GM12878 (cell line): ENCODE measurements at regions not wholly inside any gene's neighbourhood (a gene's known extent, or its start where the extent isn't known, plus 50 kb on each side); places are given as distances from the start of the nearest gene placed in this dataset.
"Not testable (repeated sequence)": the region's sequence is repeated elsewhere in the genome, so short reads cannot be mapped to it uniquely, and the experiment has no call there.

Experiments used
- ATAC-seq: fragments of 200-7000 bp; cut with Tn5 transposase; 3 replicates; pipeline ENCODE4 v1.9.1; 2020; ENCODE audit warnings: mild to moderate bottlenecking, moderate library complexity
- BruUV-seq: library from RNA; stranded (reverse); fragments of 400-500 nt; replicated peaks from 2 replicates; lab custom pipeline; 2021; lab: Mats Ljungman, UMichigan
- CTCF ChIA-PET: fragments of 300-600 bp; sonication (Branson Sonifier 250); formaldehyde crosslinking; extraction: SDS; loops from one replicate; lab custom pipeline; 2021; ENCODE audit warnings: inconsistent platforms; lab: Yijun Ruan, JAX
- POLR2A ChIA-PET: fragments of 350-600 bp; formaldehyde crosslinking; extraction: SDS; loops from one replicate; lab custom pipeline; 2021; ENCODE audit warnings: inconsistent platforms; lab: Charles Lee
- RAD21 ChIA-PET: fragments of 300-600 bp; sonication (Branson Sonifier 250); formaldehyde crosslinking; loops from one replicate; lab custom pipeline; 2023; ENCODE audit warnings: antibody characterized with exemption; ENCODE audit not compliant: unreplicated experiment; lab: Charles Lee
- SMC1A ChIA-PET: fragments of 300-600 bp; sonication (Branson Sonifier 250); formaldehyde crosslinking; loops from one replicate; lab custom pipeline; 2023; ENCODE audit not compliant: unreplicated experiment, uncharacterized antibody; lab: Charles Lee
- DNase-seq: peaks from one replicate; pipeline ENCODE4 v3.0.0-alpha.2; 2011; ENCODE audit warnings: low read depth, low spot score
- FAIRE-seq: peaks from 3 replicates; lab custom pipeline; 2011; peaks lifted over from hg19 to GRCh38; lab: Jason Lieb, UNC
- H2AFZ ChIP-seq: 2 replicates; pipeline ENCODE4 v1.6.0; 2011; ENCODE audit warnings: low read depth, low read length, control low read depth; ENCODE audit not compliant: control insufficient read depth
- H3K27ac ChIP-seq: 2 replicates; pipeline ENCODE4 v1.5.1; 2011; ENCODE audit warnings: control low read depth; ENCODE audit not compliant: control insufficient read depth, insufficient read depth
- H3K27me3 ChIP-seq, 2 experiments: replicated peaks in 1 of 2; 2 replicates each; pipeline versions ENCODE4 v1.6.0 to v1.6.1; 2011; ENCODE audit warnings: low read length in 1 of 2; ENCODE audit not compliant: control insufficient read depth in 2 of 2, insufficient read depth in 2 of 2
- H3K36me3 ChIP-seq, 2 experiments: 2 replicates each; pipeline ENCODE4 v1.5.1; 2011; ENCODE audit warnings: low read length in 1 of 2; ENCODE audit not compliant: control insufficient read depth in 2 of 2, insufficient read depth in 2 of 2
- H3K4me1 ChIP-seq: 2 replicates; pipeline ENCODE4 v1.6.1; 2011; ENCODE audit warnings: mild to moderate bottlenecking, low read length, moderate library complexity, mixed read lengths; ENCODE audit not compliant: control insufficient read depth, insufficient read depth
- H3K4me2 ChIP-seq: 2 replicates; pipeline ENCODE4 v1.6.0; 2011; ENCODE audit warnings: control low read depth; ENCODE audit not compliant: control insufficient read depth, insufficient read depth
- H3K4me3 ChIP-seq: fragments of 200-600 bp; sonication (generic); 2 replicates; pipeline ENCODE4 v1.5.1; 2016
- H3K79me2 ChIP-seq: 2 replicates; pipeline ENCODE4 v1.6.0; 2011; ENCODE audit warnings: low read length; ENCODE audit not compliant: control insufficient read depth, insufficient read depth
- H3K9ac ChIP-seq: 2 replicates; pipeline ENCODE4 v1.8.0; 2011; ENCODE audit warnings: low read length, control low read depth, mixed read lengths; ENCODE audit not compliant: control insufficient read depth, insufficient read depth
- H3K9me3 ChIP-seq: replicated peaks from 3 replicates; pipeline ENCODE4 v1.5.1; 2011; ENCODE audit warnings: mild to moderate bottlenecking, low read length; ENCODE audit not compliant: control insufficient read depth, insufficient read depth
- H4K20me1 ChIP-seq: 2 replicates; pipeline ENCODE4 v1.6.0; 2011; ENCODE audit not compliant: control insufficient read depth, insufficient read depth
- CHD2 ChIP-seq: IDR thresholded peaks from 2 replicates; pipeline ENCODE4 v1.6.1; 2011; ENCODE audit warnings: low read depth, low read length, improper control_type of control experiment, borderline replicate concordance
- GABPA ChIP-seq: IDR thresholded peaks from 2 replicates; pipeline ENCODE4 v1.6.1; 2014; ENCODE audit warnings: antibody characterized with exemption, low read depth, mild to moderate bottlenecking, inconsistent platforms
- GATAD2B ChIP-seq: fragments of 450-650 bp; conservative IDR thresholded peaks from 2 replicates; pipeline ENCODE4 v1.6.1; 2017; ENCODE audit warnings: low read depth, mild to moderate bottlenecking, moderate library complexity
- IRF4 ChIP-seq: IDR thresholded peaks from 2 replicates; pipeline ENCODE4 v1.6.1; 2011; ENCODE audit warnings: low read depth, low read length
- MYC ChIP-seq: IDR thresholded peaks from 2 replicates; pipeline ENCODE4 v1.6.1; 2011; ENCODE audit warnings: mild to moderate bottlenecking, low read length, moderate library complexity, inconsistent platforms; ENCODE audit not compliant: insufficient read depth, insufficient replicate concordance, insufficient read length, severe bottlenecking
- NFYB ChIP-seq: IDR thresholded peaks from 2 replicates; pipeline ENCODE4 v1.6.1; 2011; ENCODE audit warnings: low read depth, mild to moderate bottlenecking, low read length, improper control_type of control experiment, moderate library complexity; ENCODE audit not compliant: insufficient read depth
- PAX5 ChIP-seq: IDR thresholded peaks from 2 replicates; pipeline ENCODE4 v1.6.1; 2011; ENCODE audit warnings: low read depth, low read length, borderline replicate concordance
- POLR2AphosphoS2 ChIP-seq: IDR thresholded peaks from 2 replicates; pipeline ENCODE4 v1.6.1; 2011; ENCODE audit warnings: low read depth, mild to moderate bottlenecking, low read length, improper control_type of control experiment, moderate library complexity
- SREBF1 ChIP-seq: IDR thresholded peaks from 2 replicates; pipeline ENCODE4 v1.6.1; 2012; ENCODE audit warnings: mild to moderate bottlenecking, low read length
- SRF ChIP-seq, 2 experiments: IDR thresholded peaks; 2 replicates each; pipeline ENCODE4 v1.6.1; 2011; ENCODE audit warnings: low read depth in 2 of 2, low read length in 2 of 2, mild to moderate bottlenecking in 1 of 2, moderate library complexity in 1 of 2
- WRNIP1 ChIP-seq: IDR thresholded peaks from 2 replicates; pipeline ENCODE4 v1.6.1; 2011; ENCODE audit warnings: low read depth, low read length, improper control_type of control experiment, borderline replicate concordance
- ZNF217 ChIP-seq: fragments of 450-650 bp; IDR thresholded peaks from 2 replicates; pipeline ENCODE4 v1.6.1; 2017; ENCODE audit warnings: antibody characterized with exemption, mild to moderate bottlenecking
- ZZZ3 ChIP-seq: IDR thresholded peaks from 2 replicates; pipeline ENCODE4 v1.6.1; 2011; ENCODE audit warnings: low read depth; ENCODE audit not compliant: control insufficient read depth, insufficient read length
- WGBS: methylation state at CpG from one replicate; pipeline ENCODE4 v1.1.6; 2016; ENCODE audit warnings: low lambda C conversion rate; ENCODE audit not compliant: insufficient replicate concordance, insufficient coverage; ENCODE audit errors: missing lambda C conversion rate; 5-methylcytosine and 5-hydroxymethylcytosine counted together
- in situ Hi-C: fragments of 300-500 bp; cut with MboI; formaldehyde crosslinking; loops from 9 replicates; pipeline ENCODE4 v1.14.3; 2018; ENCODE audit warnings: mixed read lengths
- intact Hi-C: fragments of 100-400 bp; cut with micrococcal nuclease; formaldehyde crosslinking; loops from one replicate; pipeline ENCODE4 v1.14.2; 2022; ENCODE audit not compliant: unreplicated experiment
- TF ChIP-seq, protein P1 (sequence below): IDR thresholded peaks from 2 replicates; pipeline ENCODE4 v1.6.1; 2012; ENCODE audit warnings: low read depth, low read length, improper control_type of control experiment
- TF ChIP-seq, protein P2 (sequence below): fragments of 150-350 bp; IDR thresholded peaks from 2 replicates; pipeline ENCODE4 v1.6.1; 2014; ENCODE audit warnings: mild to moderate bottlenecking, low read depth, low read length

DNA sequence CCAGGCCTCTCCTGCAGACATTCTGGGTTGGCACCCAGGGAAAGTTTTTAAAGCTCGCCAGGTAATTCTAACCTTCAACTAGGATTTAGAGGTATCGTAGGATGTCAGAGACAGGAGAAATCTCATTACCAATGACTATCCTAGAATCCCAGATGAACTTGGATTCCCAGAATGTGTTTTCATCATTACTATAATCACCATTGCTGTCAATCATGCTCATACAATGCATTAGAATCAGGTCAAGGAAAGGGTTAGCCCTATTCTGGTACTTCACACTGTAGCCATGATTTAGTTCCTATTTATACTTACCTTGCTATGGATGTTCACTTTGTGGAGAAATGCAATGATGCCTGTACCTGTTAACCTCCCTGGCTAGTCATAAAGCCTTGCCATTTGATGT is 67.0 kb upstream of the GPR158 start (continued):
- TF ChIP-seq GATAD2B: no peak
- TF ChIP-seq SRF (IDR thresholded peaks at IDR 0.05; ENCODE audit: low read depth in 2 of 2, low read length in 2 of 2): no peak
- TF ChIP-seq GABPA: no peak
- no peak for TF ChIP-seq PAX5
- TF ChIP-seq, all 136 proteins: peak for 0

GRCh38 chr10:25109896-25110295 is 64.9 kb upstream of the GPR158 start:
- 46% methylated on average over 7 of the region's 7 CpGs for WGBS
- in situ Hi-C loops, H3K27me3 ChIP-seq, H3K9me3 ChIP-seq, FAIRE-seq, H3K79me2 ChIP-seq, BruUV-seq, CTCF ChIA-PET, RAD21 ChIA-PET, DNase-seq, H3K27ac ChIP-seq, SMC1A ChIA-PET, H4K20me1 ChIP-seq, H3K4me1 ChIP-seq, H3K36me3 ChIP-seq, H3K4me3 ChIP-seq, H3K9ac ChIP-seq, H2AFZ ChIP-seq, ATAC-seq, H3K4me2 ChIP-seq: not testable (repeated sequence)
- intact Hi-C loops: loop anchor here (10.0 kb wide), 1 partner anchor 605 kb away; no protein-coding TSS in a partner anchor
- POLR2A ChIA-PET: interaction anchor here (0.6 kb wide), 1 partner anchor 161 kb away, joined by 3 read pairs; no protein-coding TSS in a partner anchor

DNA sequence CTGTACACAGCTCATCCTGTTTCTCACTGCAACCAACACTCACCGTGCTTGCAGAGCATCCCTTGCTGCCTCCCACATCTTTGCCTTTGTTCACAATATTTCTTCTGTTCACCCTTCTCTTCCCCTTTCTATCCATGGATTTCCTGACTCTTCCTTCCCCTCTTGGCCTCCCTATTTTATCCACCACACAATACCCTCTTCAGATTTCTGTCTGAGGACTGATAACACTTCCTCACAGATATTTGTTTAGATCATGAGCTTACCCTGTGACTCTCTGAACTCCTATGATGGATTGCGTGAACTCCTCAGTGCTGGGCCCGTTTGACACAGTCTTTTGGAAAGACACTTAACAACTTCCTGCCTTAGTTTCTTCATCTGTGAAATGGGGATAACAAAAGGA is 62.8 kb upstream of the GPR158 start:
- 31% methylated on average over 3 of the region's 3 CpGs for WGBS
- CTCF ChIA-PET: interaction anchor here (1.1 to 4.5 kb wide), 8 partner anchors 10 to 554 kb away, joined by 3 to 45 read pairs (median 8); no protein-coding TSS in a partner anchor
- no TSS peak for BruUV-seq
- ATAC-seq (no peak), FAIRE-seq (no peak), DNase-seq (no peak)
- H3K4me1 ChIP-seq: no peaks in the 10 kb centered on the region
- RAD21 ChIA-PET: interaction anchor here (1.8 kb wide), 1 partner anchor 117 kb away, joined by 5 read pairs; no protein-coding TSS in a partner anchor
- no peaks in the 10 kb centered on the region for H3K9me3 ChIP-seq
- H3K4me3 ChIP-seq: no peak overlapping the region
- in situ Hi-C loops (no loop called here), intact Hi-C loops (loop anchor here (10.0 kb wide), 1 partner anchor 603 kb away; no protein-coding TSS in a partner anchor)
- TF ChIP-seq, protein P1, sequence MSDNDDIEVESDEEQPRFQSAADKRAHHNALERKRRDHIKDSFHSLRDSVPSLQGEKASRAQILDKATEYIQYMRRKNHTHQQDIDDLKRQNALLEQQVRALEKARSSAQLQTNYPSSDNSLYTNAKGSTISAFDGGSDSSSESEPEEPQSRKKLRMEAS: no peak
- TF ChIP-seq IRF4 (no peak), POLR2AphosphoS2 (no peak), NFYB (no peak), ZNF217 (no peak), ZZZ3 (no peak), MYC (no peak), SREBF1 (no peak), WRNIP1 (no peak), CHD2 (no peak)
- TF ChIP-seq, protein P2, sequence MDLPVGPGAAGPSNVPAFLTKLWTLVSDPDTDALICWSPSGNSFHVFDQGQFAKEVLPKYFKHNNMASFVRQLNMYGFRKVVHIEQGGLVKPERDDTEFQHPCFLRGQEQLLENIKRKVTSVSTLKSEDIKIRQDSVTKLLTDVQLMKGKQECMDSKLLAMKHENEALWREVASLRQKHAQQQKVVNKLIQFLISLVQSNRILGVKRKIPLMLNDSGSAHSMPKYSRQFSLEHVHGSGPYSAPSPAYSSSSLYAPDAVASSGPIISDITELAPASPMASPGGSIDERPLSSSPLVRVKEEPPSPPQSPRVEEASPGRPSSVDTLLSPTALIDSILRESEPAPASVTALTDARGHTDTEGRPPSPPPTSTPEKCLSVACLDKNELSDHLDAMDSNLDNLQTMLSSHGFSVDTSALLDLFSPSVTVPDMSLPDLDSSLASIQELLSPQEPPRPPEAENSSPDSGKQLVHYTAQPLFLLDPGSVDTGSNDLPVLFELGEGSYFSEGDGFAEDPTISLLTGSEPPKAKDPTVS: no peak
- SMC1A ChIA-PET: interaction anchor here (0.6 to 2.9 kb wide), 5 partner anchors 12 to 197 kb away, joined by 3 to 18 read pairs (median 4); no protein-coding TSS in a partner anchor
- no peaks in the 10 kb centered on the region for H3K36me3 ChIP-seq
- no peaks in the 10 kb centered on the region for H3K27me3 ChIP-seq
- no peak overlapping the region for H3K9ac ChIP-seq
- H3K79me2 ChIP-seq: no peaks in the 10 kb centered on the region
- POLR2A ChIA-PET: interaction anchor here (0.6 kb wide), 1 partner anchor 182 kb away, joined by 3 read pairs; no protein-coding TSS in a partner anchor
- H3K4me2 ChIP-seq: no peak overlapping the region
- H4K20me1 ChIP-seq: no peaks in the 10 kb centered on the region
- no peak overlapping the region for H3K27ac ChIP-seq
- H2AFZ ChIP-seq: no peak overlapping the region
